ENCODE measurements at regions not wholly inside any gene's neighbourhood (a gene's known extent, or its start where the extent isn't known, plus 50 kb on each side); places are given as distances from the start of the nearest gene placed in this dataset.

GRCh38 chr5:167205881-167206280, 1085.6 kb upstream of the WWC1 start:
- Mint-ChIP-seq H3K4me1 (no peaks in the 10 kb centered on the region), H3K36me3 (no peaks in the 10 kb centered on the region), H3K27ac (no peak overlapping the region), H3K27me3 (ENCODE audit: low read depth in 3 of 3) (peaks cover 0 to 2% (median 0%) of the 10 kb centered on the region in 3 donors), H3K9me3 (peaks cover 9 to 40% (median 24%) of the 10 kb centered on the region in 6 donors), H3K4me3 (no peak overlapping the region)
- no peak for DNase-seq

- H3K4me1 Mint-ChIP-seq, result no peaks in the 10 kb centered on the region
- peaks cover 0 to 2% (median 0%) of the 10 kb centered on the region in 3 donors for H3K27me3 Mint-ChIP-seq (ENCODE audit: low read depth in 3 of 3)
- DNase-seq, result no peak
- H3K4me3 Mint-ChIP-seq, result no peak overlapping the region
- no peak overlapping the region for H3K27ac Mint-ChIP-seq
- H3K9me3 Mint-ChIP-seq, result peaks cover 9 to 37% (median 22%) of the 10 kb centered on the region in 6 donors
- no peaks in the 10 kb centered on the region for H3K36me3 Mint-ChIP-seq
Observed at GRCh38 chr5:167207081-167207480, 1084.4 kb upstream of the WWC1 start.

- Mint-ChIP-seq H3K27ac (no peak overlapping the region), H3K36me3 (no peaks in the 10 kb centered on the region), H3K4me3 (no peak overlapping the region), H3K4me1 (no peaks in the 10 kb centered on the region), H3K9me3 (peaks cover 4 to 24% (median 13%) of the 10 kb centered on the region in 6 donors), H3K27me3 (ENCODE audit: low read depth in 3 of 3) (peaks cover 0 to 2% (median 0%) of the 10 kb centered on the region in 3 donors)
- no peak for DNase-seq
Observed at GRCh38 chr5:167208911-167209310, 1082.5 kb upstream of the WWC1 start.

- Mint-ChIP-seq H3K9me3 (peaks cover 0 to 3% (median 0%) of the 10 kb centered on the region in 6 donors), H3K36me3 (no peaks in the 10 kb centered on the region), H3K27ac (no peak overlapping the region), H3K4me3 (no peak overlapping the region), H3K4me1 (no peaks in the 10 kb centered on the region), H3K27me3 (ENCODE audit: low read depth in 3 of 3) (no peaks in the 10 kb centered on the region)
- no peak for DNase-seq
Observed at GRCh38 chr5:167217097-167217743, 1074.2 kb upstream of the WWC1 start.

GRCh38 chr5:167219298-167219697, 1072.1 kb upstream of the WWC1 start:
- Mint-ChIP-seq H3K4me1 (no peaks in the 10 kb centered on the region), H3K27me3 (ENCODE audit: low read depth in 3 of 3) (no peaks in the 10 kb centered on the region), H3K27ac (no peak overlapping the region), H3K36me3 (no peaks in the 10 kb centered on the region), H3K4me3 (no peak overlapping the region), H3K9me3 (peaks cover 0 to 10% (median 3%) of the 10 kb centered on the region in 6 donors)
- DNase-seq, result no peak

GRCh38 chr5:167226386-167226785, 1065.1 kb upstream of the WWC1 start:
- H3K27ac Mint-ChIP-seq, result no peak overlapping the region
- H3K4me1 Mint-ChIP-seq, result no peaks in the 10 kb centered on the region
- peaks cover 0 to 6% (median 0%) of the 10 kb centered on the region in 3 donors for H3K36me3 Mint-ChIP-seq
- no peak overlapping the region for H3K4me3 Mint-ChIP-seq
- no peaks in the 10 kb centered on the region for H3K27me3 Mint-ChIP-seq (ENCODE audit: low read depth in 3 of 3)
- DNase-seq, result no peak
- peaks cover 20 to 62% (median 25%) of the 10 kb centered on the region in 6 donors for H3K9me3 Mint-ChIP-seq

GRCh38 chr5:167228134-167228533, 1063.3 kb upstream of the WWC1 start:
- Mint-ChIP-seq H3K27me3 (ENCODE audit: low read depth in 3 of 3) (peaks cover 0 to 1% (median 0%) of the 10 kb centered on the region in 3 donors), H3K4me3 (no peak overlapping the region), H3K9me3 (peaks cover 22 to 67% (median 28%) of the 10 kb centered on the region in 6 donors), H3K27ac (no peak overlapping the region), H3K4me1 (no peaks in the 10 kb centered on the region), H3K36me3 (peaks cover 0 to 6% (median 0%) of the 10 kb centered on the region in 3 donors)
- no peak for DNase-seq

- Mint-ChIP-seq H3K36me3 (peaks cover 0 to 6% (median 0%) of the 10 kb centered on the region in 3 donors), H3K27me3 (ENCODE audit: low read depth in 3 of 3) (peaks cover 0 to 1% (median 0%) of the 10 kb centered on the region in 3 donors), H3K4me3 (no peak overlapping the region), H3K9me3 (peaks cover 21 to 70% (median 30%) of the 10 kb centered on the region in 6 donors), H3K27ac (no peak overlapping the region), H3K4me1 (no peaks in the 10 kb centered on the region)
- DNase-seq, result no peak
Observed at GRCh38 chr5:167229751-167230150, 1061.7 kb upstream of the WWC1 start.

GRCh38 chr5:167230414-167230813, 1061.0 kb upstream of the WWC1 start:
- Mint-ChIP-seq H3K4me3 (no peak overlapping the region), H3K9me3 (peaks cover 22 to 70% (median 31%) of the 10 kb centered on the region in 6 donors), H3K36me3 (peaks cover 0 to 6% (median under 1%) of the 10 kb centered on the region in 3 donors), H3K27me3 (ENCODE audit: low read depth in 3 of 3) (peaks cover 0 to 1% (median 0%) of the 10 kb centered on the region in 3 donors), H3K27ac (no peak overlapping the region), H3K4me1 (no peaks in the 10 kb centered on the region)
- DNase-seq, result no peak

GRCh38 chr5:167232675-167233311, 1058.7 kb upstream of the WWC1 start:
- Mint-ChIP-seq H3K36me3 (peaks cover 0 to 5% (median 0%) of the 10 kb centered on the region in 3 donors), H3K4me1 (no peaks in the 10 kb centered on the region), H3K27me3 (ENCODE audit: low read depth in 3 of 3) (peaks cover 0 to 1% (median 0%) of the 10 kb centered on the region in 3 donors), H3K4me3 (no peak overlapping the region), H3K27ac (no peak overlapping the region), H3K9me3 (peaks cover 28 to 64% (median 32%) of the 10 kb centered on the region in 6 donors)
- DNase-seq, result no peak

- Mint-ChIP-seq H3K4me3 (no peak overlapping the region), H3K36me3 (peaks cover 0 to 5% (median 0%) of the 10 kb centered on the region in 3 donors), H3K9me3 (peaks cover 25 to 62% (median 30%) of the 10 kb centered on the region in 6 donors), H3K27me3 (ENCODE audit: low read depth in 3 of 3) (peaks cover 0 to 1% (median 0%) of the 10 kb centered on the region in 3 donors), H3K4me1 (no peaks in the 10 kb centered on the region), H3K27ac (no peak overlapping the region)
- DNase-seq, result no peak
Observed at GRCh38 chr5:167233507-167234220, 1057.8 kb upstream of the WWC1 start.

GRCh38 chr5:167241436-167242067, 1049.9 kb upstream of the WWC1 start:
- Mint-ChIP-seq H3K9me3 (peaks cover 12 to 54% (median 15%) of the 10 kb centered on the region in 6 donors), H3K4me3 (no peak overlapping the region), H3K4me1 (no peaks in the 10 kb centered on the region)

GRCh38 chr5:167242701-167243100, 1048.7 kb upstream of the WWC1 start:
- H3K27ac Mint-ChIP-seq, result no peak overlapping the region
- H3K9me3 Mint-ChIP-seq, result peaks cover 12 to 48% (median 15%) of the 10 kb centered on the region in 6 donors
- no peak for DNase-seq
- H3K36me3 Mint-ChIP-seq, result peaks cover 0 to 5% (median 0%) of the 10 kb centered on the region in 3 donors
- H3K27me3 Mint-ChIP-seq (ENCODE audit: low read depth in 3 of 3), result peaks cover 0 to 1% (median 0%) of the 10 kb centered on the region in 3 donors
- no peaks in the 10 kb centered on the region for H3K4me1 Mint-ChIP-seq
- no peak overlapping the region for H3K4me3 Mint-ChIP-seq

More at GRCh38 chr5:167241436-167242067, 1049.9 kb upstream of the WWC1 start:
- no peak for DNase-seq
- Mint-ChIP-seq H3K27me3 (ENCODE audit: low read depth in 3 of 3) (peaks cover 0 to 1% (median 0%) of the 10 kb centered on the region in 3 donors), H3K36me3 (peaks cover 0 to 5% (median 0%) of the 10 kb centered on the region in 3 donors), H3K27ac (no peak overlapping the region)
